ENCODE measurements at regions not wholly inside any gene's neighbourhood (a gene's known extent, or its start where the extent isn't known, plus 50 kb on each side); places are given as distances from the start of the nearest gene placed in this dataset.
"Not testable (repeated sequence)": the region's sequence is repeated elsewhere in the genome, so short reads cannot be mapped to it uniquely, and the experiment has no call there.

GRCh38 chr10:8280946-8281345 lies 226.5 kb downstream of the GATA3 start:
- no peak for DNase-seq (ENCODE audit: low read depth)

- DNase-seq (ENCODE audit: low read depth), result no peak
Observed at GRCh38 chr10:8282340-8282739, 227.9 kb downstream of the GATA3 start.

GRCh38 chr10:8283166-8283905 lies 228.8 kb downstream of the GATA3 start:
- no peak for DNase-seq (ENCODE audit: low read depth)

GRCh38 chr10:8283986-8284385 lies 229.5 kb downstream of the GATA3 start:
- DNase-seq (ENCODE audit: low read depth), result peak; percentile 94

GRCh38 chr10:8285970-8286369 lies 231.5 kb downstream of the GATA3 start:
- not testable (repeated sequence) for DNase-seq (ENCODE audit: low read depth)

- no peak for DNase-seq (ENCODE audit: low read depth)
Observed at GRCh38 chr10:8288600-8288999, 234.1 kb downstream of the GATA3 start.

- DNase-seq (ENCODE audit: low read depth), result no peak
Observed at GRCh38 chr10:8289186-8289924, 234.9 kb downstream of the GATA3 start.

GRCh38 chr10:8294779-8295178 lies 240.3 kb downstream of the GATA3 start:
- no peak for DNase-seq (ENCODE audit: low read depth)

GRCh38 chr10:8295311-8295710 lies 240.8 kb downstream of the GATA3 start:
- DNase-seq (ENCODE audit: low read depth), result no peak

- no peak for DNase-seq (ENCODE audit: low read depth)
Observed at GRCh38 chr10:8296090-8296733, 241.7 kb downstream of the GATA3 start.

- DNase-seq (ENCODE audit: low read depth), result no peak
Observed at GRCh38 chr10:8296734-8297101, 242.2 kb downstream of the GATA3 start.

GRCh38 chr10:8297107-8297506 lies 242.6 kb downstream of the GATA3 start:
- DNase-seq (ENCODE audit: low read depth), result no peak

- no peak for DNase-seq (ENCODE audit: low read depth)
Observed at GRCh38 chr10:8297959-8298358, 243.5 kb downstream of the GATA3 start.

- no peak for DNase-seq (ENCODE audit: low read depth)
Observed at GRCh38 chr10:8298896-8299570, 244.5 kb downstream of the GATA3 start.

- DNase-seq (ENCODE audit: low read depth), result no peak
Observed at GRCh38 chr10:8300925-8301324, 246.4 kb downstream of the GATA3 start.

- DNase-seq (ENCODE audit: low read depth), result no peak
Observed at GRCh38 chr10:8301333-8301732, 246.8 kb downstream of the GATA3 start.

GRCh38 chr10:8301831-8302230 lies 247.3 kb downstream of the GATA3 start:
- no peak for DNase-seq (ENCODE audit: low read depth)

- DNase-seq (ENCODE audit: low read depth), result no peak
Observed at GRCh38 chr10:8302565-8302964, 248.1 kb downstream of the GATA3 start.

GRCh38 chr10:8304861-8305260 lies 250.4 kb downstream of the GATA3 start:
- DNase-seq (ENCODE audit: low read depth), result no peak

- DNase-seq (ENCODE audit: low read depth), result peak; percentile 90
Observed at GRCh38 chr10:8305876-8306652, 251.6 kb downstream of the GATA3 start.

- DNase-seq (ENCODE audit: low read depth), result peak; percentile 84
Observed at GRCh38 chr10:8306685-8307364, 252.3 kb downstream of the GATA3 start.

Measured in RPMI7951 (cell line).